Liver (tissue), 8 donors: ENCODE measurements at regions not wholly inside any gene's neighbourhood (a gene's known extent, or its start where the extent isn't known, plus 50 kb on each side); places are given as distances from the start of the nearest gene placed in this dataset.

Source experiments
- DNase-seq: peaks from one replicate; pipeline ENCODE4 v3.0.0-alpha.2; 2017; ENCODE audit warnings: low spot score
- H3K27ac ChIP-seq, 2 donors: one replicate each; pipeline ENCODE4 v1.7.0; 2013; ENCODE audit warnings: inconsistent platforms in 2 of 2, low read length in 2 of 2, control low read depth in 1 of 2, low read depth in 1 of 2, mild to moderate bottlenecking in 1 of 2
- H3K27me3 ChIP-seq, 4 donors: one replicate each; pipeline versions ENCODE4 v1.6.1 to v1.7.0; 2013; ENCODE audit warnings: low read length in 3 of 4, inconsistent platforms in 1 of 4, mild to moderate bottlenecking in 1 of 4, moderate library complexity in 1 of 4; ENCODE audit not compliant: control insufficient read depth in 4 of 4, insufficient read depth in 4 of 4
- H3K36me3 ChIP-seq, 4 donors: one replicate each; pipeline versions ENCODE4 v1.6.1 to v1.7.0; 2013; ENCODE audit warnings: low read length in 3 of 4, mild to moderate bottlenecking in 3 of 4, low read depth in 1 of 4, moderate library complexity in 1 of 4; ENCODE audit not compliant: control insufficient read depth in 4 of 4, insufficient read depth in 3 of 4
- H3K4me1 ChIP-seq, 4 donors: one replicate each; pipeline versions ENCODE4 v1.6.1 to v1.7.0; 2013; ENCODE audit warnings: low read length in 3 of 4, mild to moderate bottlenecking in 3 of 4, moderate library complexity in 1 of 4; ENCODE audit not compliant: control insufficient read depth in 4 of 4, insufficient read depth in 4 of 4
- H3K4me3 ChIP-seq, 3 donors: one replicate each; pipeline versions ENCODE4 v1.6.1 to v1.7.0; 2013; ENCODE audit warnings: low read length in 3 of 3, control low read depth in 1 of 3, low read depth in 1 of 3, mild to moderate bottlenecking in 1 of 3
- H3K9ac ChIP-seq, 2 donors: one replicate each; pipeline ENCODE4 v1.7.0; 2013; ENCODE audit warnings: low read length in 2 of 2, mild to moderate bottlenecking in 2 of 2, moderate library complexity in 2 of 2, control low read depth in 1 of 2, low read depth in 1 of 2
- H3K9me3 ChIP-seq, 4 donors: one replicate each; pipeline versions ENCODE4 v1.6.1 to v1.7.0; 2013; ENCODE audit warnings: low read length in 3 of 4; ENCODE audit not compliant: control insufficient read depth in 4 of 4
- EGR1 ChIP-seq, 2 donors: IDR thresholded peaks; 2 replicates each; pipeline ENCODE4 v1.6.1; 2016 to 2018; ENCODE audit warnings: antibody characterized with exemption in 2 of 2, low read depth in 2 of 2
- FOXA1 ChIP-seq: IDR thresholded peaks from 2 replicates; pipeline ENCODE4 v1.6.1; 2016; ENCODE audit warnings: antibody characterized with exemption
- FOXA2 ChIP-seq: IDR thresholded peaks from 2 replicates; pipeline ENCODE4 v1.6.1; 2016; ENCODE audit warnings: antibody characterized with exemption
- GABPA ChIP-seq, 2 donors: IDR thresholded peaks in 1 of 2; conservative IDR thresholded peaks in 1 of 2; 2 replicates each; pipeline ENCODE4 v1.6.1; 2016; ENCODE audit warnings: antibody characterized with exemption in 2 of 2, mild to moderate bottlenecking in 1 of 2, moderate library complexity in 1 of 2
- HNF4A ChIP-seq, 2 donors: conservative IDR thresholded peaks; 2 replicates each; pipeline ENCODE4 v1.6.1; 2016; ENCODE audit warnings: antibody characterized with exemption in 2 of 2, mild to moderate bottlenecking in 2 of 2
- HNF4G ChIP-seq: IDR thresholded peaks from 2 replicates; pipeline ENCODE4 v1.6.1; 2016; ENCODE audit warnings: antibody characterized with exemption
- JUND ChIP-seq, 2 donors: IDR thresholded peaks; 2 replicates each; pipeline ENCODE4 v1.6.1; 2016; ENCODE audit warnings: antibody characterized with exemption in 2 of 2
- MAX ChIP-seq: IDR thresholded peaks from 2 replicates; pipeline ENCODE4 v1.6.1; 2016; ENCODE audit warnings: antibody characterized with exemption
- NR2F2 ChIP-seq: IDR thresholded peaks from 2 replicates; pipeline ENCODE4 v1.6.1; 2016; ENCODE audit warnings: antibody characterized with exemption
- RAD21 ChIP-seq, 2 donors: IDR thresholded peaks; 2 replicates each; pipeline ENCODE4 v1.6.1; 2016; ENCODE audit warnings: antibody characterized with exemption in 2 of 2, mild to moderate bottlenecking in 2 of 2
- REST ChIP-seq: IDR thresholded peaks from 2 replicates; pipeline ENCODE4 v1.6.1; 2016; ENCODE audit warnings: antibody characterized with exemption, mild to moderate bottlenecking
- RXRA ChIP-seq, 2 donors: IDR thresholded peaks; 2 replicates each; pipeline ENCODE4 v1.6.1; 2017 to 2018; ENCODE audit warnings: antibody characterized with exemption in 2 of 2, mild to moderate bottlenecking in 1 of 2
- SP1 ChIP-seq: IDR thresholded peaks from 2 replicates; pipeline ENCODE4 v1.6.1; 2018; ENCODE audit warnings: antibody characterized with exemption, mild to moderate bottlenecking
- TAF1 ChIP-seq: conservative IDR thresholded peaks from 2 replicates; pipeline ENCODE4 v1.6.1; 2016; ENCODE audit warnings: antibody characterized with exemption, mild to moderate bottlenecking
- YY1 ChIP-seq: IDR thresholded peaks from 2 replicates; pipeline ENCODE4 v1.6.1; 2016; ENCODE audit warnings: antibody characterized with exemption, mild to moderate bottlenecking
- WGBS: extraction: QIAGEN DNeasy Blood & Tissue Kit; methylation state at CpG from one replicate; pipeline ENCODE4 v1.1.7; 2013; 5-methylcytosine and 5-hydroxymethylcytosine counted together
- TF ChIP-seq, protein P1 (sequence below): IDR thresholded peaks from 2 replicates; pipeline ENCODE4 v1.6.1; 2016; ENCODE audit warnings: antibody characterized with exemption
- TF ChIP-seq, protein P2 (sequence below): fragments of 150-350 bp; IDR thresholded peaks from 2 replicates; pipeline ENCODE4 v1.5.1; 2017; ENCODE audit warnings: improper control_type of control experiment, low read depth, low read length; ENCODE audit not compliant: missing input control
- TF ChIP-seq, protein P3 (sequence below): IDR thresholded peaks from 2 replicates; pipeline ENCODE4 v1.6.1; 2016; ENCODE audit warnings: antibody characterized with exemption
- donor health status: healthy.
- donor health status: healthy.
- donor health status: healthy.
- donor health status: healthy.
- donor health status: healthy.

GRCh38 chr3:104362319-104362718 is 1004.4 kb upstream of the ALCAM start (continued):
- TF ChIP-seq MAX: no peak
- no peak for TF ChIP-seq RAD21 (IDR thresholded peaks at IDR 0.05)

DNA sequence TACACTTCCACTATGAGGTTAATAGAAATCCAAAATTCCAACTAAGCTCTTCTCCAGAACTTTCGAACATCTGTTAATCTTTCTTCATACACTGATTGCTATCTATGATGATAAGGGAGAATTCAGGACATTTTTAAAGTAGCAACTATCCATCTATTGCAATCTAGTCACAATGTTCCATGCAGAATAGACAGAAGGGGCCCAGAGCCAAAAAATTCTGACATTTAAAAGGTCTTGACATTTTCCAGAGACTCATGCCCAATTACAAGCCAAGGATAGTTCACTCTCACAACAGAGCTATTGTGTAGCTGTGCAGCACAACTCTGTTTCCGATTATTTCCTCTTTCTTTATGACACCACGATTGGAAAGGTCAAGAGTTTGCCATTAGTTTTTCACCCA is 999.7 kb upstream of the ALCAM start:
- DNase-seq: no peak
- H3K4me1 ChIP-seq: no peaks in the 10 kb centered on the region
- WGBS: 58% methylated on average over 3 of the region's 3 CpGs
- no peak for TF ChIP-seq RAD21 (IDR thresholded peaks at IDR 0.05)
- no peak for TF ChIP-seq SP1
- TF ChIP-seq NR2F2: no peak
- no peak for TF ChIP-seq GABPA (IDR thresholded peaks at IDR 0.05 in 1 of 2, conservative IDR thresholded peaks at IDR 0.05 in 1 of 2)
- TF ChIP-seq, protein P1, sequence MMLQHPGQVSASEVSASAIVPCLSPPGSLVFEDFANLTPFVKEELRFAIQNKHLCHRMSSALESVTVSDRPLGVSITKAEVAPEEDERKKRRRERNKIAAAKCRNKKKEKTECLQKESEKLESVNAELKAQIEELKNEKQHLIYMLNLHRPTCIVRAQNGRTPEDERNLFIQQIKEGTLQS: no peak
- TF ChIP-seq TAF1: no peak
- no peak for TF ChIP-seq EGR1 (IDR thresholded peaks at IDR 0.05; ENCODE audit: low read depth in 2 of 2)
- no peak for TF ChIP-seq FOXA1
- no peak for TF ChIP-seq JUND (IDR thresholded peaks at IDR 0.05)
- TF ChIP-seq, protein P2, sequence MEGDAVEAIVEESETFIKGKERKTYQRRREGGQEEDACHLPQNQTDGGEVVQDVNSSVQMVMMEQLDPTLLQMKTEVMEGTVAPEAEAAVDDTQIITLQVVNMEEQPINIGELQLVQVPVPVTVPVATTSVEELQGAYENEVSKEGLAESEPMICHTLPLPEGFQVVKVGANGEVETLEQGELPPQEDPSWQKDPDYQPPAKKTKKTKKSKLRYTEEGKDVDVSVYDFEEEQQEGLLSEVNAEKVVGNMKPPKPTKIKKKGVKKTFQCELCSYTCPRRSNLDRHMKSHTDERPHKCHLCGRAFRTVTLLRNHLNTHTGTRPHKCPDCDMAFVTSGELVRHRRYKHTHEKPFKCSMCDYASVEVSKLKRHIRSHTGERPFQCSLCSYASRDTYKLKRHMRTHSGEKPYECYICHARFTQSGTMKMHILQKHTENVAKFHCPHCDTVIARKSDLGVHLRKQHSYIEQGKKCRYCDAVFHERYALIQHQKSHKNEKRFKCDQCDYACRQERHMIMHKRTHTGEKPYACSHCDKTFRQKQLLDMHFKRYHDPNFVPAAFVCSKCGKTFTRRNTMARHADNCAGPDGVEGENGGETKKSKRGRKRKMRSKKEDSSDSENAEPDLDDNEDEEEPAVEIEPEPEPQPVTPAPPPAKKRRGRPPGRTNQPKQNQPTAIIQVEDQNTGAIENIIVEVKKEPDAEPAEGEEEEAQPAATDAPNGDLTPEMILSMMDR: no peak
- TF ChIP-seq FOXA2: no peak
- TF ChIP-seq MAX: no peak
- no peak for TF ChIP-seq REST
- TF ChIP-seq HNF4G: no peak
- TF ChIP-seq, protein P3, sequence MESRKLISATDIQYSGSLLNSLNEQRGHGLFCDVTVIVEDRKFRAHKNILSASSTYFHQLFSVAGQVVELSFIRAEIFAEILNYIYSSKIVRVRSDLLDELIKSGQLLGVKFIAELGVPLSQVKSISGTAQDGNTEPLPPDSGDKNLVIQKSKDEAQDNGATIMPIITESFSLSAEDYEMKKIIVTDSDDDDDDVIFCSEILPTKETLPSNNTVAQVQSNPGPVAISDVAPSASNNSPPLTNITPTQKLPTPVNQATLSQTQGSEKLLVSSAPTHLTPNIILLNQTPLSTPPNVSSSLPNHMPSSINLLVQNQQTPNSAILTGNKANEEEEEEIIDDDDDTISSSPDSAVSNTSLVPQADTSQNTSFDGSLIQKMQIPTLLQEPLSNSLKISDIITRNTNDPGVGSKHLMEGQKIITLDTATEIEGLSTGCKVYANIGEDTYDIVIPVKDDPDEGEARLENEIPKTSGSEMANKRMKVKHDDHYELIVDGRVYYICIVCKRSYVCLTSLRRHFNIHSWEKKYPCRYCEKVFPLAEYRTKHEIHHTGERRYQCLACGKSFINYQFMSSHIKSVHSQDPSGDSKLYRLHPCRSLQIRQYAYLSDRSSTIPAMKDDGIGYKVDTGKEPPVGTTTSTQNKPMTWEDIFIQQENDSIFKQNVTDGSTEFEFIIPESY: no peak
- no peak for TF ChIP-seq YY1
- TF ChIP-seq HNF4A (conservative IDR thresholded peaks at IDR 0.05): no peak
- TF ChIP-seq RXRA (IDR thresholded peaks at IDR 0.05): no peak
- H3K27me3 ChIP-seq: no peaks in the 10 kb centered on the region
- no peak overlapping the region for H3K27ac ChIP-seq
- no peaks in the 10 kb centered on the region for H3K36me3 ChIP-seq
- H3K9me3 ChIP-seq: no peaks in the 10 kb centered on the region
- H3K4me3 ChIP-seq: no peak overlapping the region
- no peak overlapping the region for H3K9ac ChIP-seq
